ENCODE measurements at regions not wholly inside any gene's neighbourhood (a gene's known extent, or its start where the extent isn't known, plus 50 kb on each side); places are given as distances from the start of the nearest gene placed in this dataset.

DNA sequence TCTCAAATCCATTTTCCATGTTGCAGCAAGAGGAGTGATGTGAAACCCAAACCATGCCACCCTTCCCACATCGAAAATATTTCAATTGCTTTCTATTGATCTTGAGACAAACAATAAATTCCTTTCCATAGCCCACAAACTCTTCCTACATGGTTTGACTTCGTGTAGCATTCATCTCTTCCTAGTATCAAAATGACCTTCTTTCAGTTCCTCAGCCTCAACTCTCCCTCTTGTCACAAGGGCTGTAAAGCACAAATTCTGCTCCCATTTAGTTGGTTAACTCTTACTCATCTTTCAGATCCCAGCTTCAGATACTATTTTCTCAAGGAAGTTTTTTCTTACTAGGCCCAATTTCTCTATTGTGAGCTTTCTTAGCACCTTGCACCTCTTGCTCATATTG lies 99.0 kb downstream of the ZNF281 start:
- TF ChIP-seq, protein P1, sequence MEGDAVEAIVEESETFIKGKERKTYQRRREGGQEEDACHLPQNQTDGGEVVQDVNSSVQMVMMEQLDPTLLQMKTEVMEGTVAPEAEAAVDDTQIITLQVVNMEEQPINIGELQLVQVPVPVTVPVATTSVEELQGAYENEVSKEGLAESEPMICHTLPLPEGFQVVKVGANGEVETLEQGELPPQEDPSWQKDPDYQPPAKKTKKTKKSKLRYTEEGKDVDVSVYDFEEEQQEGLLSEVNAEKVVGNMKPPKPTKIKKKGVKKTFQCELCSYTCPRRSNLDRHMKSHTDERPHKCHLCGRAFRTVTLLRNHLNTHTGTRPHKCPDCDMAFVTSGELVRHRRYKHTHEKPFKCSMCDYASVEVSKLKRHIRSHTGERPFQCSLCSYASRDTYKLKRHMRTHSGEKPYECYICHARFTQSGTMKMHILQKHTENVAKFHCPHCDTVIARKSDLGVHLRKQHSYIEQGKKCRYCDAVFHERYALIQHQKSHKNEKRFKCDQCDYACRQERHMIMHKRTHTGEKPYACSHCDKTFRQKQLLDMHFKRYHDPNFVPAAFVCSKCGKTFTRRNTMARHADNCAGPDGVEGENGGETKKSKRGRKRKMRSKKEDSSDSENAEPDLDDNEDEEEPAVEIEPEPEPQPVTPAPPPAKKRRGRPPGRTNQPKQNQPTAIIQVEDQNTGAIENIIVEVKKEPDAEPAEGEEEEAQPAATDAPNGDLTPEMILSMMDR (conservative IDR thresholded peaks at IDR 0.05 in 1 of 2, IDR thresholded peaks at IDR 0.05 in 1 of 2; ENCODE audit: low read depth in 1 of 2, low read length in 2 of 2), result no peak
- no peak for TF ChIP-seq EZH2 (IDR thresholded peaks at IDR 0.05; ENCODE audit: low read length, missing control alignments)

Data from fibroblast of lung (primary cell).